Vagina (tissue), 2 donors: ENCODE measurements at regions not wholly inside any gene's neighbourhood (a gene's known extent, or its start where the extent isn't known, plus 50 kb on each side); places are given as distances from the start of the nearest gene placed in this dataset.

Experiments
- DNase-seq, 2 donors: peaks; one replicate each; pipeline ENCODE4 v3.0.0-alpha.2; 2017; ENCODE audit errors: extremely low spot score in 2 of 2
- H3K27ac ChIP-seq: fragments of 200-600 bp; sonication (generic); one replicate; pipeline ENCODE4 v1.5.1; 2019
- H3K27me3 ChIP-seq: fragments of 200-600 bp; sonication (generic); one replicate; pipeline ENCODE4 v1.5.1; 2019
- H3K36me3 ChIP-seq, 2 donors: fragments of 200-600 bp; sonication (generic); one replicate each; pipeline ENCODE4 v1.5.1; 2017 to 2019
- H3K4me1 ChIP-seq: fragments of 200-600 bp; sonication (generic); one replicate; pipeline ENCODE4 v1.5.1; 2019
- H3K4me3 ChIP-seq, 2 donors: fragments of 200-600 bp; sonication (generic); 1 replicate in 1 of 2; 2 replicates in 1 of 2; pipeline ENCODE4 v1.5.1; 2016 to 2019
- H3K9me3 ChIP-seq: fragments of 200-600 bp; sonication (generic); one replicate; pipeline ENCODE4 v1.5.1; 2019
- POLR2A ChIP-seq, 2 donors: fragments of 450-650 bp; IDR thresholded peaks; one replicate each; pipeline ENCODE4 v1.6.1; 2017; ENCODE audit warnings: antibody characterized with exemption in 2 of 2, mild to moderate bottlenecking in 2 of 2, moderate library complexity in 2 of 2
- POLR2AphosphoS5 ChIP-seq, 2 donors: sonication (generic); formaldehyde crosslinking; IDR thresholded peaks; one replicate each; pipeline ENCODE4 v1.9.0; 2017; ENCODE audit warnings: antibody characterized with exemption in 2 of 2, mild to moderate bottlenecking in 2 of 2, low read depth in 1 of 2; ENCODE audit not compliant: insufficient read depth in 1 of 2
- intact Hi-C: fragments of 100-400 bp; cut with DNase I; formaldehyde crosslinking; loops from one replicate; pipeline ENCODE4 v1.15.1; 2023
- TF ChIP-seq, protein P1 (sequence below), 3 experiments: fragments of 450-650 bp in 2 of 3; fragments of 200-600 bp in 1 of 3; sonication (generic) in 1 of 3; IDR thresholded peaks; one replicate each; pipeline ENCODE4 v1.5.1; 2017 to 2019; ENCODE audit warnings: antibody characterized with exemption in 3 of 3, mild to moderate bottlenecking in 2 of 3, moderate library complexity in 2 of 3

DNA sequence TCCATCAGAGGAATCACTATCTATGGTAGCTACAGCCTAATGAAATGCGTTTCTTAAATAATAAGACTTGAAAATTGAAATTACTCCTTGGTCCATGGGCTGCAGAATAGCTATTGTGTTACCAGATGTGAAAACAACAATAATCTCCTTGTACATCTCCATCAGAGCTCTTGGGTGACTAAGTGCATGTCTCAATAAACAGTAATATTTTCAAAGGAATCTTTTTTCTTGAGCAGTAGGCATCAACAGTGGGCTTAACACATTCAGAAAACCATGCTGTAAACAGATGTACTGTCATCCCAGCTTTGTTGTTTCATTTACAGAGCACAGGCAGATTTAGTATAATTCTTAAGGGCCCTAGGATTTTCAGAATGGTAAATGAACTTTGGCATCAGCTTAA is 67.3 kb downstream of the GLUD2 start:
- intact Hi-C loops = no loop called here
- TF ChIP-seq, protein P1, sequence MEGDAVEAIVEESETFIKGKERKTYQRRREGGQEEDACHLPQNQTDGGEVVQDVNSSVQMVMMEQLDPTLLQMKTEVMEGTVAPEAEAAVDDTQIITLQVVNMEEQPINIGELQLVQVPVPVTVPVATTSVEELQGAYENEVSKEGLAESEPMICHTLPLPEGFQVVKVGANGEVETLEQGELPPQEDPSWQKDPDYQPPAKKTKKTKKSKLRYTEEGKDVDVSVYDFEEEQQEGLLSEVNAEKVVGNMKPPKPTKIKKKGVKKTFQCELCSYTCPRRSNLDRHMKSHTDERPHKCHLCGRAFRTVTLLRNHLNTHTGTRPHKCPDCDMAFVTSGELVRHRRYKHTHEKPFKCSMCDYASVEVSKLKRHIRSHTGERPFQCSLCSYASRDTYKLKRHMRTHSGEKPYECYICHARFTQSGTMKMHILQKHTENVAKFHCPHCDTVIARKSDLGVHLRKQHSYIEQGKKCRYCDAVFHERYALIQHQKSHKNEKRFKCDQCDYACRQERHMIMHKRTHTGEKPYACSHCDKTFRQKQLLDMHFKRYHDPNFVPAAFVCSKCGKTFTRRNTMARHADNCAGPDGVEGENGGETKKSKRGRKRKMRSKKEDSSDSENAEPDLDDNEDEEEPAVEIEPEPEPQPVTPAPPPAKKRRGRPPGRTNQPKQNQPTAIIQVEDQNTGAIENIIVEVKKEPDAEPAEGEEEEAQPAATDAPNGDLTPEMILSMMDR (IDR thresholded peaks at IDR 0.05) = no peak
- no peak for TF ChIP-seq POLR2AphosphoS5 (IDR thresholded peaks at IDR 0.05; ENCODE audit: insufficient read depth in 1 of 2, low read depth in 1 of 2)
- no peak for TF ChIP-seq POLR2A (IDR thresholded peaks at IDR 0.05)
- no peaks in the 10 kb centered on the region for H3K36me3 ChIP-seq

DNA sequence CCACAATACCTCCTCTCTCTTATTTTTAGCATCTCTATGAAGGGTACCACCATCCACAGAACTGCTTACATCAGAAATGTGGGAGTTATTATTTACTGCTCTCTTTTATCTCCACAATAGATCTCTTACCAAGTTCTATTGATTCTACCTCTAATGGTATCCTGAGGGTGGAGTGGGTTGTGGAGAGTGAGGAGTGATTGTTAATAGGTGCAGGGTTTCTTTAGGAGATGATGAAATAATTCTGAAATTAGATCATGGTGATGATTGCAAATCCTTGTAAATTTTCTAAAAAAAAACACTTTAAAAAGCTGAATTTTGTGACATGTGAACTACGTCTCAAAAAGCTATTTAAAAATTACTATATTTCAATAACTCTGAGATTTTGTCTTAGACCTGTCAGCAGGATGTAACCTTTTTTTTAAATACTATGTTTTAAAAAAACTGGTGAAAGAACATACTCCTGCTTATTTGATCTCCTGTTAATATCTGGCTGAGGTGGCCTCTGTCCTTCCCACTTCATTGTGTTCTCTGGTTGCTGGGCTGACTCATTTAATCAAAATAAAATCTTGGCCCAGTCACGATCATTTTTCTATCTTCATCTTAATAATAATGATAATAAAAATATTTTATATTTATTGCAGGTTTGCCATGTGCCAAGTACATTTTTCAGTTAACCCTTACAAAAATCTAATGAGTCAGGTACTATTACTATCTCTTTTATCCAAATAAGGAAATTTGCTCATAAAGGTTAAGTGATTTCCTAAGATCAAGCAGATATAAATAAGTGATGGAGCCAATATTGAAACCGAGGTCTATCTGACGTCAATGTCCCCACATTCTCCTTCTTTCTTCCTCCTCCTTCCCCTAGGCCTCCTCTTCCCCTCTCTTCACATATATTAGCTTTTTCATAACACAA is 73.5 kb downstream of the GLUD2 start:
- H3K9me3 ChIP-seq = no peaks in the 10 kb centered on the region
- no peaks in the 10 kb centered on the region for H3K27me3 ChIP-seq
- no peaks in the 10 kb centered on the region for H3K36me3 ChIP-seq
- intact Hi-C loops = no loop called here
- no peak overlapping the region for H3K4me3 ChIP-seq
- TF ChIP-seq, protein P1 (IDR thresholded peaks at IDR 0.05) = no peak
- TF ChIP-seq POLR2AphosphoS5 (IDR thresholded peaks at IDR 0.05; ENCODE audit: insufficient read depth in 1 of 2, low read depth in 1 of 2) (no peak), POLR2A (IDR thresholded peaks at IDR 0.05) (no peak)
- DNase-seq = no peak
- H3K4me1 ChIP-seq = no peaks in the 10 kb centered on the region
- H3K27ac ChIP-seq = no peak overlapping the region

More for the DNA sequence above, 67.3 kb downstream of the GLUD2 start:
- H3K4me1 ChIP-seq = no peaks in the 10 kb centered on the region
- H3K9me3 ChIP-seq = no peaks in the 10 kb centered on the region
- DNase-seq = no peak
- no peak overlapping the region for H3K4me3 ChIP-seq
- H3K27me3 ChIP-seq = no peaks in the 10 kb centered on the region
- H3K27ac ChIP-seq = no peak overlapping the region

- TF ChIP-seq POLR2A (IDR thresholded peaks at IDR 0.05) (no peak), POLR2AphosphoS5 (IDR thresholded peaks at IDR 0.05; ENCODE audit: insufficient read depth in 1 of 2, low read depth in 1 of 2) (no peak)
- TF ChIP-seq, protein P1 (IDR thresholded peaks at IDR 0.05) = no peak
- no peak for DNase-seq
- Histone ChIP-seq H3K9me3 (no peaks in the 10 kb centered on the region), H3K36me3 (no peaks in the 10 kb centered on the region), H3K27me3 (no peaks in the 10 kb centered on the region), H3K27ac (no peak overlapping the region), H3K4me1 (no peaks in the 10 kb centered on the region), H3K4me3 (no peak overlapping the region)
- intact Hi-C loops = no loop called here
These were observed 74.9 kb downstream of the GLUD2 start for GRCh38 chrX:121122332-121122731.

DNA sequence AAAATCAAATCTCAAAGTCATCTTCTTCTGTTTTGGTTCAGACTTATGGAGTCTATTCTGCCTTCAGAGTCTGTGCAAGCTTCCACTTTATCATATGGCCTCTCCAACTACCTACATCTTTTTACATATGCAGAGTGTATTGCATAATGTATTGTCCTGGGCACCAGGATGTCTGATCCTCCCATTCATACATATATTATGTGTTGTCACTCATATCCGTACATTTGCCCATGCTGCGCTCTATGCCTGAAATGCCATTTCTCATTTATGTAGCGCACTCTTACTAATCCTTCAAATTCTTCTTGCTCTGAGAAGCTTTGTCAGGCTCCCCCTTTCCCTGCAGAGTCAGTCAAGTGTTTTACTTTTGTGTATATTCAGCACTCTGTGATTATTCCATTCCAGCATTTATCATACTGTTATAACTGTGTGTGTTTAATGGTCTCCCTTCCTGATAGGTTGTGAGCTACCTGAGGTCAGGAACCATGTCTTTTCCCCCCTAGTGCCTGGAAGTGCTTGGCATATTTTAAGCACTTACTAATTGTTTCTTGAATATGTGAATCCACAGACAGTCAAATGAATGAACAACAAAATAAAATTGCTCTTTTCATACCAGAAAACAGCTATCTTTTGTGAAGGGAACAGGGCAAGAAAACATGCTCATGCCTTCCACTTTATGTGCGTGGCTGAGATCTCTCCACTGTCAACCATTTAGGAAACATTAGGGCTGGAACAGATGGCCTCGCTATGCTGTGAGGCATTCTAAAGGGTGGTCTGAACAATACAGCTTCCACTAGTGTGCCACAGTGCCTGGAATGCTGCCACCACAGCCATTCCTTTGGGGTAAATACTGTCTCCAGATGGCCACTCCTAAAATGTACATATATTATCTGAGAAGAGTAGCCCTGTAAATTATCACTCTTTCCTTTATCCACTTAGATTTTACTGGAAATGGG is 81.8 kb downstream of the GLUD2 start:
- intact Hi-C loops = no loop called here
- no peaks in the 10 kb centered on the region for H3K27me3 ChIP-seq
- H3K36me3 ChIP-seq = no peaks in the 10 kb centered on the region
- no peaks in the 10 kb centered on the region for H3K9me3 ChIP-seq
- no peak overlapping the region for H3K27ac ChIP-seq
- H3K4me3 ChIP-seq = no peak overlapping the region
- TF ChIP-seq POLR2A (IDR thresholded peaks at IDR 0.05) (no peak), POLR2AphosphoS5 (IDR thresholded peaks at IDR 0.05; ENCODE audit: insufficient read depth in 1 of 2, low read depth in 1 of 2) (no peak)
- TF ChIP-seq, protein P1 (IDR thresholded peaks at IDR 0.05) = no peak
- no peaks in the 10 kb centered on the region for H3K4me1 ChIP-seq
- DNase-seq = no peak
